Jurkat, Clone E6-1 (cell line): ENCODE measurements at regions not wholly inside any gene's neighbourhood (a gene's known extent, or its start where the extent isn't known, plus 50 kb on each side); places are given as distances from the start of the nearest gene placed in this dataset.

Experiments used
- DNase-seq: peaks from one replicate; pipeline ENCODE4 v3.0.0-alpha.2; 2011; ENCODE audit warnings: low read depth, low spot score
- H3K4me3 ChIP-seq: 2 replicates; pipeline ENCODE4 v1.5.1; 2011; ENCODE audit warnings: mild to moderate bottlenecking, low read length, control low read depth, moderate library complexity

DNA sequence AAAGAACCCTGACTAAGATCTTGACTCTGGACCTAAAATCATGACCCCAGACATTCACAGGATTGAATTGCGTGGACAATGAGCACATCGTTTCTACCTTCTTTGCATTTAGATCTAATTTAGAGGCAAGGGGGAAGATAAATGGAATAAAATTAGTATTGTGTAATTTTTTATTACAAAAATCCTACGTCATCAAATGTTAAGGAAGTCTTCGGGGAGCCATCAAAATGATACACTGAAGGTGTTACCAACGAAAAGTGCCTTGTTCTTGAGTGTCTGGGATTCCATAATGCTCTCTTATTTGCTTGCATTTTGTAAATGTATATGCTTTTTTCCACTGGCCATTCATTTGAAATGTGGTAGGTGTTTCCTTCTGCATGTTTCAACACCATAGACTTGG is 52.8 kb upstream of the C3orf49 start:
- no peak for DNase-seq
- no peak overlapping the region for H3K4me3 ChIP-seq

DNA sequence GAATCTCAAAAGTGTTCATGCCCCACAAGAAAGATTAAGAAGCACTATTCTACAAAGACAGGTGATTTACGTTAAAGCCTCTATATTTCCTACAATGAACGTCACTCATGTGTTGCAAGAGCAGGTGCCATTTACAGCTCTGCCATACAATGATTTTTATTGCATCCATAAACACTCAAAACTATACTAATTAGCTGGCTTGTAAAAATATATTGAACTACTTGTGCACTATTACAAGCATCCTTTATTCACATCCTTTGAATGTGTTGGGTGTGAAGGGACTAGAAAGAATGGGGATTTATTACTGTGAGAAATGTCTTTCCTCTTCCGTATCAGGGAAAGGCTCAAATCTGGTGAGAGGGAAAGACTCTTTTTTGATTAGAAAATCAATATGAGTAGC is 50.7 kb upstream of the C3orf49 start:
- H3K4me3 ChIP-seq, result no peak overlapping the region
- DNase-seq, result no peak

GRCh38 chr3:63768888-63769287 is 50.2 kb upstream of the C3orf49 start:
- no peak for DNase-seq
- H3K4me3 ChIP-seq, result no peak overlapping the region
